AG10803 (cell line): ENCODE measurements at regions not wholly inside any gene's neighbourhood (a gene's known extent, or its start where the extent isn't known, plus 50 kb on each side); places are given as distances from the start of the nearest gene placed in this dataset.
"Not testable (repeated sequence)": the region's sequence is repeated elsewhere in the genome, so short reads cannot be mapped to it uniquely, and the experiment has no call there.

Source experiments
- DNase-seq: peaks from one replicate; pipeline ENCODE4 v3.0.0; 2010; ENCODE audit warnings: low read depth
- H3K4me3 ChIP-seq: 2 replicates; pipeline ENCODE4 v1.5.1; 2011; ENCODE audit warnings: mild to moderate bottlenecking, low read length, control low read depth
- TF ChIP-seq, protein P1 (sequence below): conservative IDR thresholded peaks from 2 replicates; pipeline ENCODE4 v1.5.1; 2011; ENCODE audit warnings: mild to moderate bottlenecking, low read length, control low read depth, inconsistent platforms

DNA sequence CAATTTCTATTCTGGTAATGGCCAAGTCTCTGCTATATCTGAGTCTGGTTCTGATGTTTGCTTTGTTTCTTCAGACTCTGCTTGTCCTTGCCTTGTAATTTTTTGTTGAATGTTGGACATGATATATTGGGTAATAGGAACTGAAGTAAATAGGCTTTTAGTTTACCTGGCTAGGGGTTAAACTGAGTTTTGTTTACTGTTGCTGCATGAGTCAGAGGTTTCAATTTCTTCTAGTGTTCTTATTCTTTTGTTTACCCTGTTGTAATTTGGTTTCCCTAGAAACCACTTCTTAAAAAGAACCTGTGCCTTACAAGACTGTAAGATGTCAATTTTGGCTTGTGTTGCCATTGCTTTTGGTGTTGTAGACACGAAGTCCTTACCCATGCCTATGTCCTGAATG lies 285.0 kb upstream of the KCNH7 start:
- no peak overlapping the region for H3K4me3 ChIP-seq
- TF ChIP-seq, protein P1, sequence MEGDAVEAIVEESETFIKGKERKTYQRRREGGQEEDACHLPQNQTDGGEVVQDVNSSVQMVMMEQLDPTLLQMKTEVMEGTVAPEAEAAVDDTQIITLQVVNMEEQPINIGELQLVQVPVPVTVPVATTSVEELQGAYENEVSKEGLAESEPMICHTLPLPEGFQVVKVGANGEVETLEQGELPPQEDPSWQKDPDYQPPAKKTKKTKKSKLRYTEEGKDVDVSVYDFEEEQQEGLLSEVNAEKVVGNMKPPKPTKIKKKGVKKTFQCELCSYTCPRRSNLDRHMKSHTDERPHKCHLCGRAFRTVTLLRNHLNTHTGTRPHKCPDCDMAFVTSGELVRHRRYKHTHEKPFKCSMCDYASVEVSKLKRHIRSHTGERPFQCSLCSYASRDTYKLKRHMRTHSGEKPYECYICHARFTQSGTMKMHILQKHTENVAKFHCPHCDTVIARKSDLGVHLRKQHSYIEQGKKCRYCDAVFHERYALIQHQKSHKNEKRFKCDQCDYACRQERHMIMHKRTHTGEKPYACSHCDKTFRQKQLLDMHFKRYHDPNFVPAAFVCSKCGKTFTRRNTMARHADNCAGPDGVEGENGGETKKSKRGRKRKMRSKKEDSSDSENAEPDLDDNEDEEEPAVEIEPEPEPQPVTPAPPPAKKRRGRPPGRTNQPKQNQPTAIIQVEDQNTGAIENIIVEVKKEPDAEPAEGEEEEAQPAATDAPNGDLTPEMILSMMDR = no peak
- DNase-seq = no peak

DNA sequence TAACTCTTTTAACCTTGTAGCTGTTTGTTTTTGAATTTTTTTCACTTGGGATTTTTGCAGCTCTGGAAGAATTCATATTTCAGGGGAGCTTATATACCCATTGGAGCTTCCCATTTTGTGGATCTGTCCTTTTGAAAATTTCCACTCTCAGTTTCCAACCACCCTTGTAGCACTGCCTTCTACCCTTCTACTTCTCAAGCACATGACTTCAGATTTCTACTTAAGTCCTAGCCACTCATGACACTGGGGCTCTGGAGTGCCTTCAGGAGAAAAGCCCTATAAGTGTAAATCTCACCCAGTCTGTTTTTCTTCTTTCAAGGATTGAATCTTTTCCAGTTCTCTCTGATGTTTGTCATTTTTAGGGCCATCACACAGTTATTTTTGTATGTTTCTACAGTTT lies 283.7 kb upstream of the KCNH7 start:
- H3K4me3 ChIP-seq = no peak overlapping the region
- TF ChIP-seq, protein P1 = no peak
- no peak for DNase-seq

DNA sequence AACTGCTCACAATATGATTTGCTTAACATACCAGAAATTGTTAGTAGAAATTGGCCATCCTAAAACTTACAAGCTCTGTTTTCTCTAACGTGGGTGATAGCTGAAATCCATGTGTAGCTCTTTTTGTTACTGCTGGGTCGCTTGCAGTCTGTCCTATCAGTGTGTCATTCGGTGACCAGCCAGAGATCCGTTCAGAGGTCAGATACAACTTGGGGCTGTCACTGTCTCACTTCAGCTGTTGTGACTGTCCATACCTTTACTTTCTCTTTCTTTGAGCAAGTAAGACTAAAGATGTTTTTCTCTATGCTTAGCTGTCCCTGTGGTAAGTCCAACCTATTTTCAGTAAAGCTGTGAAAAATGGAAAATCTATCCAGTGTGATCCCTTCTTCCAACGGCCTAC lies 282.9 kb upstream of the KCNH7 start:
- H3K4me3 ChIP-seq = no peak overlapping the region
- TF ChIP-seq, protein P1 = no peak
- no peak for DNase-seq

DNA sequence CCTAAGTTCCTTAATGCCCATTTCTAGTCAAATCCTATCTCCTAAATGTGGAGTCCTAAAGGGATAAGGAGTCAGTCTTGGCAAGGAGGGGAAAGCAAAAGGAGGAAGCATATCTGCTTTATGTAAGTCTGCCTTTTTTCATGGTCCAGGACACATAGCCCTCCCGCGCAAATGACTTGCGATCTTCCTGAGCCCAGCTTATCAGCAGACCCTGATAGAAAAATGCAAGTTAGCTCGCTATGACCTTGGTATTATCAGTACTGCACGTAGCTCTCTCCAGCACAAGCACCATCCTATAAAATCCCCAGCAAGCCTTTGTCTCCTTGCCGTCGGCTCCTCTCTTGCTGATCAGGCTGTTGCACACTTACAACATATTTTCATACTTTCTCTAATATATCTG lies 281.4 kb upstream of the KCNH7 start:
- TF ChIP-seq, protein P1 = no peak
- H3K4me3 ChIP-seq = no peak overlapping the region
- no peak for DNase-seq

DNA sequence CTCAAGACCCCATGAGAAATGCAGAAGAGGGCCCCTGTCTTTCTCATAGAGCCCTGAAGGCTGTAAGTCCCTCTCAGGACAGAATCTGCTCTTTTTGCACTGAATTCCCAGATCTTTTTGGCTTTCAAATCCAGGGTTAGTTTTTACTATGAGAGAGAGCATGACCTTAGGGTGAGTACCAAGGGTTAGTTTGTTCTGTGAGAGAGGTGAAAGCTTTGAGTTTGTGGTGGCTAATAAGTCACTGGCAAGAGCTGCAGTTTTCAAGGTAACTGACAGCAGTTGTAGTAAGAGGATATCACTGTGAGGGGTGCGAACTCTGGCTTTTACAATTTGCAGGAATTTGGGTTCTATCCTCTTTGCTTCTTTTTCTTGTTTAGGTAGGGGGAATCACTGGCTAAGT lies 248.4 kb upstream of the KCNH7 start:
- TF ChIP-seq, protein P1 = no peak
- no peak overlapping the region for H3K4me3 ChIP-seq
- no peak for DNase-seq

DNA sequence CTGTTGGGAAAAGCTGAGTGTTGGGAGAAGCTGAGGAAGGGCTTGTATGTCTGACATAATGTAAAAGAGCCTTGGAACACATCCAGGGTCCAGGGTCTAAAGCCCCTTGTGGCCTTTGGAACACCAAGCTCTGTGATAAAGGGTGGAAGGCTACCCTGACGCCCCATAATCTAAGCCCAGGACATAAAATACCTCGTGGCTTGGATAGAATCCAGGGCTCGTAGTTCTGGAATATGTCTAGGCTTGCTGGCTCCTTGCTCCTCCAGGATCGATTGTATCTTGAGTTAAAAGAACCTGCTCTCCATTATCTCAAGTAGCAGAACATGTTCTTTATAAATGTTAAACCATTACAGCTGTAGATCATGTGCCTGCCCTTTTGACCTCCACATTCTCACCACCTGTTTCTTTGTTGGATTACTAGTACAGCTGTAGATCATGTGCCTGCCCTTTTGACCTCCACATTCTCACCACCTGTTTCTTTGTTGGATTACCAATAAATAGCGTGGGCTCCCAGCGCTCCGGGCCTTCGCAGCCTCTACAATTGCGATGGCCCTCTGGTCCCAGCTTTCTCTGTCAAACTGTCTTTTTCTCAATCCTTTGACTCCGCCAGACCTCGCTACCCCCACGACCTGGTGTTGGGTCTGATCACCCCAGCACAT lies 246.9 kb upstream of the KCNH7 start:
- DNase-seq, H3K4me3 ChIP-seq: not testable (repeated sequence)

DNA sequence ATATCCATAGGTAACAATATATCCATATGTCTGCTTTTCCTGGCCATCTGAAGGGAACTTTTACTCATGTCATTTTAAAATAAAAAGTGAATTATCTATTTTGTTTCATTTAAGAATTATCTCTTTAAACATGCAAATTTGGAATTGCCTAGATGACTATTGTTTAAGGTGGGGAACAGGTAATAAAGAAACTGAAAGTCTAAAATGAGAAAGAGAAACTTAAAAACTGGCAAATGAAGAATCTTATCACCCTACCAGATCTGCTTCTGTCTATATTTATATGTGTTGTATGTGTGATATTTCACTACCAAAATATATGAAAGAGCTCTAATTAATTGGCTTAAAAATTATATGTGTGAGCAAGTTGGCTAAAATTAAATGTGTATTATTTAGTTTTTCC lies 243.2 kb upstream of the KCNH7 start:
- TF ChIP-seq, protein P1 = no peak
- no peak overlapping the region for H3K4me3 ChIP-seq
- DNase-seq = no peak

DNA sequence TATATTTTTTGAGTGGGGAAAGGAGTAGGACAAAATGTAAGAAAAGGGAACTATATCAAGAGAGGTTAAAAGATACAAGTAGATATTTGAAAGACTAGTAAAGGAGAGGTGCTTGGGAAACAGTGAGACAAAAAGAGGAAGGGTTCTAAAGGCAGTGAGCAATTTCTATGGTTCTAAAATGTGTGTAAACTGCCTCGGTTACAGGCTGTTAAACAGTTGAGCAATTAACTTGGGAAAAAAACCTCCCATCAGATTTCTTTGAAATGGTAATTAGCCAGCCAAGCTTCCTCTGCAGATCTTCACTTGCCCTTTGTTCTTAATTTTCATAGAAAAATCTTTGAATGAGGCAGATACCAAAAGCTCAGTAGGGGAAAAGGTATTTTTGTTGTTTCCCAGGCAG lies 238.7 kb upstream of the KCNH7 start:
- H3K4me3 ChIP-seq = no peak overlapping the region
- DNase-seq = no peak
- TF ChIP-seq, protein P1 = no peak
